HG03457 (cell line): ENCODE measurements at regions not wholly inside any gene's neighbourhood (a gene's known extent, or its start where the extent isn't known, plus 50 kb on each side); places are given as distances from the start of the nearest gene placed in this dataset.
"Not testable (repeated sequence)": the region's sequence is repeated elsewhere in the genome, so short reads cannot be mapped to it uniquely, and the experiment has no call there.

Source experiments
- ATAC-seq: cut with Tn5 transposase; IDR thresholded peaks from one replicate; pipeline ENCODE4 v1.9.1; 2021; ENCODE audit warnings: moderate number of reproducible peaks; ENCODE audit not compliant: unreplicated experiment

DNA sequence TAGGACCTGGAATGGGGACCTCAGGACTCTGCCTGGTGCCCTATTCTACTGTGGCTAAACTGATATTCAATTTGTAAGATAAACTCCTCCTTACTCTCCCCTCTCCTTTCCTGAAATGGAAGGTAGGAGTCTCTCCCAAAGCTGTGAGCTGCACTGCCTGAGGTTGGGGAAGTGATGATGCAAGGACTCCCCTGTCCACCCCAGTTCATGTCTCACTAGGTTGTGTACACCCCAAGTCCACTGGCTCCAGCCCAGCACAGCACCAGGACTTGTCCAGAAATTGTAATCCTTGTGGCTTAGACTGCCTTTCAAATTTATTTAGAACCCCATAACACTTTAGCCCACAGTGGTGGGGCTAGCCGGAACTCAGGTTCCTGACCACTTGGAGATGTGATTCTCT is 247.2 kb upstream of the CTBP2 start:
- no peak for ATAC-seq

DNA sequence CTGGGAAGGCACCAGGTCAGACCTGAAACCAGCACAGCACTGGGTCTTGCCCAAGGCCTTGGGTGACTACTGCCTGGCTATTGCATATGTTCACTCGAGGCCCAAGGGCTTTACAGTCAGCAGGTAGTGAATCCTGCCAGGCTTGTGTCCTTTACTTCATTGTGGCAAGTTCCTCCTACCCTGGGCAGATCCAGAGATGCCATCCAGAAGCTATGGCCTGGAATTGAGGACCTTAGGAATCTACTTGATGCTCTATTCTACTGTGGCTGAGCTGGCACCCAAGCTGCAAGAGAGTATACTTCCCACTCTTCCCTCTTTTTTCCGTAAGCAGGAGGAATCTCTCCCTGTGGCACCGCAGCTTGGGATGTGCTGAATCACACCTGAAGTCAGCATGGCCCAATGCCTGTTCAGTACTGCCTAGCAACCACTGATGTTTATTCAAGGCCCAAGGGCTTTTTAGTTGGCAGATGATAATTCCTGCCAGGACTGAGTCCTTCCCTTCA is 246.7 kb upstream of the CTBP2 start:
- no peak for ATAC-seq

DNA sequence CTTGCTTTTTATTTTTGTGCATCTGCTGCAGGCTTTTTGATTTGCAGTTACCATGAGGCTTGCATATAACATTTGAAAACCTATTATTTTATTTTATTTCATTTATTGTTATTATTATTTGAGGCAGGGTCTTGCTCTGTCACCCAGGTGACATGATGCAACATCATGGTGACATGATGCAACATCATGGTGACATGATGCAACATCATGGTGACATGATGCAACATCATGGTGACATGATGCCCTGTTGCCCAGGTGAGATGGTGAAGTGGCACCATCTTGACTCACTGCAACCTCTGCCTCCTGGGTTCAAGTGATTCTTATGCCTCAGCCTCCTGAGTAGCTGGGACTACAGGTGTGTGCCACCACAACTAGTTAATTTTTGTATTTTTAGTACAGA is 244.5 kb upstream of the CTBP2 start:
- not testable (repeated sequence) for ATAC-seq

DNA sequence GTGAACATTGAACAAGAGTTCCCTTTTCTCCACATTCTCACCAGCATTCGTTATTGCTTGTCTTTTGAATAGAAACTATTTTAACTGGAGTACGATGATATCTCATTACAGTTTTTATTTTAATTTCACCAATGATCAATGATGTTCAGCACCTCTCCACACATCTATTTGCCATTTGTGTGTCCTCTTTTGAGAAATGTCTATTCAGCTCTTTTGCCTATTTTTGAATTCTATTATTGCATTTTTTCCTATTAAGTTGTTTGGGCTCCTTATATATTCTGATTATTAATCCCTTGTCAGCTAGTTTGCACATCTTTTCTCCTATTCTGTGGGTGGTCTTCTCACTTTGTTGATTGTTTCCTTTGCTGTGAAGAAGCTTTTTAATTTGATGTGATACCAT is 241.1 kb upstream of the CTBP2 start:
- ATAC-seq: no peak

DNA sequence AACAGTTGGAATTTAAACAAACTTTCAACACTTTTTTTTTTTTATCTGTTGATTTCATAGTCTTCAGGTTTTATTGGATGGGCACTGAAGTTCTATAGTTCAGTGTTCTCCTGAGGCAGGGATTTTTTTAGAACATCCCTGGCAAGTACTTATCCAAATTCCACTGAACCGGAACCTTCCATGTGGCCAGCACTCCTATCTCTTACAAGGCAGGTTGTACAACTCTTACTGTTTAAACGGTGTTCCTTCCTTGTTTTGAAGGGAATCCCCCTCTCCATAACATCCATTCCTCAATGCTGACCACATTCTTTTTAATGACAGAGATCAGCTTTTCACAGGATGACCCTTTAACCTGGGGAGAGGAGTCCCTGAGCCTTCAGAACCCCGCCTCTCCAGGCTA is 238.9 kb upstream of the CTBP2 start:
- no peak for ATAC-seq

DNA sequence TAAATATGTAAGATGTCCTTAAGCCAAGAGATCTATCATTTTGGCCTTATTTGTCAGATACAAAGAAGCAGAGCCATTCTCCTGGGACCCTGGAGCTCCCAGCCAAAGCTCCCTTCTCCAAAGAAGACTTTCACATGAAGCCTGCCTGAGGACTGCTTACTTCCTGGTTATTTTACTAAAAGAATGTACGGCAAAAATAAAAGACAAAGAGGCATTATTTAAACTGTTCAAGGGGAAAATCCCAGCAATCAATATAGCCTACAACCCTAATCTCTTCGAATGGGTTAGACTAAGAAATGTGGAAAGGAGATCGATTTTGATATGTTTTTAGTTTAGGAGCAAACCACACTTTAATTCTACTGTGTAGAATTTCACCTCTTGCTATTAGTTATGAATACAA is 237.9 kb upstream of the CTBP2 start:
- no peak for ATAC-seq

DNA sequence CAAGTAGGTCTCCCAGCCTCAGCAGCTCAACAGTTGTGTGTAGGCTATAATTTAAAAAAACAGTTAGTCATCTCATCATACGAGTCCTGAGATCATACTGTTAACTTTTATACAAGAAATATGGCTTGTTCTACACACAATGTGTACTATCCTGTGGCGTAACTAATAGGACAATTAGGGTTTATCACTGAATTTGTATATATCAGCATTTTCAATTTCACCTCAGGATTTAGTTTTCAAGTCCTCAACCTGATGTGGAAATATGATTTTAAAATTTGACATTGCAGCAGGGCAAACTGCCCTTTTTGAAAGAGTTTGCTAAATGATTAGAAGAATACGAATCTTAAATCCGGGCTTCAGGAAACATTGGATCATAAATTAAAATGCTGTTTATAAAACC is 237.2 kb upstream of the CTBP2 start:
- ATAC-seq: no peak

DNA sequence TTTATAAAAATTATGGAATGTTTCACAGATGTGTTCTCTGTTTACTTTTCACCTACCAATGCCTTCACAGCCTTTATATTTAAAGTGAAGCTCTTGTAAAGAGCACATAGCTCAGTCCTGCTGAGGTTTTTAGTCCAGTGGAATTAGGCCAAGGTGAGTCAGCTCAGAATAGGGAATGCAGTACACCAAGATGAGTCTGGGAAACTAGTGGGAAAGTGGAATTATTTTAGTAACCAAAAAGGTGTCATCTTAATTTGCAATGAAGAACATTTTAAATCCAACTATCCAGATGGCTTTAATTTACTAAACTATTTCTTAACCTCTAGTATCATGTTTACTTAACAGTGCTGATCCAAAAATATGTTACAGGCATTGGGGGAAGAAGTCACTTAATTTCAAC is 236.3 kb upstream of the CTBP2 start:
- no peak for ATAC-seq

DNA sequence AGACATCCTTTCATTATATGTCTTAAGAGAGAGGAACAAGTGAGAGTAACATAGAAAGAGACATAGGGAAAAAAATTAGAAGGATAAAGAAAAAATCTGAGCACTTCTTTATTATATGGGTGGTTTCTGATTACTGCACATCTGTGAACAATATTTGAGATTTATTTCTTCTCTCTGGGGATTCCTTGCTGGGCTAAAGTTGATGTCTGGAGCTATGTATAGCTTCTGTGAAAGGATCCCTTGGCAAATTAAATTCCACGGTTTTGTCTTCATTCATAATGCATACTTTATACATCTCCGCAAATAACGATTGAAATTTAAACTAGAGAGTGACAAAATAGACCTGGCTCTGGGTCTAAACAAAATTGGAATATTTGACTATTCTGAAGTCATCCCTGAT is 232.2 kb upstream of the CTBP2 start:
- no peak for ATAC-seq

DNA sequence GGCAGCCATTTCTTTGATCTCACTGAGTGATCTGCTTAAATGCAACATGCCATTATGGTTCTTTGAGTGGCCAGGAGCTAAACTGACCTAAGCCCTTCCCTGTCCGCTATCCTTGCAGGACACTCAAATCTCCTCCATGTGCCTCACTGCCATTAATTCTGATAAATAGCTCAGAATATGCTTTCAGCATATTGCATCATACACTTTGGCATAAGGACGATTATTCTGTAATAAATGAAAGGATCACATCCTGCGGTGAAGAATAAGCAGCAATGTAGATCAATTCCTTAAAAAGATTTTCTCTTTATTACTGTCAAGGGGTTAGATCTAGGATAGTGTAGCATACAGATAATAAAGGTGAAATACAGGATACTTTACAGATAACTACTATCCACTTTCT is 231.8 kb upstream of the CTBP2 start:
- ATAC-seq: no peak

DNA sequence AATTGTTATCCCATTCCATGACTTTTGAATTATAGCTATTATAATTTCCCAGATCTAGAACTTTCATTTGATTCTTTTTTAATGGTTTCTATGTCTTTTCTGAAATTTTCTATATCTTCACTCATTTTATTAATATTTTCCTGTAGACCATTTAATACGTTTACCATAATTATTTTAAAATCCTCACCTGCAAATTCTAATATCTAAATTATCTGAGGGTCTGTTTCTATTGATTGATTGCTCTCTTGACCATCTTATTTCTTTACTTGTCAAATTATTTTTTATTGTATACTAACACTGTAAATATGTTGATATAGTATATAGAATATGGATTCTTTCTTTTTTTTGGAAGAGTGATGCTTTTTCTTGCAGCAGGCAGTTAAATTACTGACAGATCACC is 229.3 kb upstream of the CTBP2 start:
- ATAC-seq: no peak

DNA sequence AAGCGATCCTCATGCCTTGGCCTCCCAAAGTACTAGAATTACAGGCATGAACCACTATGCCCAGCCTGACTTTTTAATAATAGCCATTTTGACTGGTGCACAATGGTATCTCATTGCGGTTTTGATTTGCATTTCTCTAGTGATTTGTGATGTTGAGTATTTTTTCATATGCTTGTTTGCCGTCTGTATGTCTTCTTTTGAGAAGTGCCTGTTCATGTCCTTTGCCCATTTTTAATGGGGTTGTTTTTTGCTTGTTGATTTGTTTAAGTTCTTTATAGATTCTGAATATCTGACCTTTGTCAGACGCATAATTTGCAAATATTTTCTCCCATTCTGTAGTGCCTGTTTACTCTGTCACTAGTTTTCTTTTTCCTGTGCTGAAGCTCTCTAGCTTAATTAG is 219.2 kb upstream of the CTBP2 start:
- no peak for ATAC-seq

DNA sequence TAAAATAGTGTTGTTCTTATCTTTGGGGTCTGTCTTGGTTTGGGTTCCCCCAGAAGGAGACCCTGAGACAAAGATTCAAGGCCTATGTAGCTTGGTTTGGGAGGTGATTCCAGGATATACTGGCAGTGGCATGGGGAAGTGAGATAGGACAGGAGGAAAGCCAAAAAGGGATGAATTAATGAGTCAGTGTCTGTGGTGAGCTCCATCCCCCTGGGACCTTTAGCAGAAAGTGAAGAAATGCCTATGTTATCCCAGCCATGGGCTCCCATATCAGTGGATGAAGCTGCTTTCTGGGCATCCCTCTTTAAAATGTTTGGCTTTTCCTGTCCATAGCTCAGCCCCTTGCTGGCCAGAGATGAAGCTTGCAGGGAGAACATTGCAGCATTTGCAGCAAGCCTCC is 217.0 kb upstream of the CTBP2 start:
- ATAC-seq: no peak

DNA sequence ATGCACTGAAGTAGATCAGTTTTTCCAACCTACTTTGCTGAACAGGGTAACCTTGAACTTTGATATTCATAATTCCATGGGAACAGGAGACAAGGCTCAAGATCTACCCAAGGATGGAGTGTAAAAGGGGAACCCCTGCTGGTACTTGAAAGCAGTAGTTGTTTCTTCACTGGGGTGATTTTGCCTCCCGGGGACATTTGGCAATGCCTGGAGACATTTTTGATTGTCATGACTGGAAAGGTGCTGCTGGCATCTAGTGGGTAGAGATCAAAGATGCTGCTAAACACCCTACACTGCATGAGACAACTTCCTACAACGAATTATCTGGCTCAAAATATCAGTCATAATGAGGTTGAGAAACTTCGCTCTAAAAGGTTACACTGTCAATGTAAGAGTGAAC is 214.8 kb upstream of the CTBP2 start:
- no peak for ATAC-seq

DNA sequence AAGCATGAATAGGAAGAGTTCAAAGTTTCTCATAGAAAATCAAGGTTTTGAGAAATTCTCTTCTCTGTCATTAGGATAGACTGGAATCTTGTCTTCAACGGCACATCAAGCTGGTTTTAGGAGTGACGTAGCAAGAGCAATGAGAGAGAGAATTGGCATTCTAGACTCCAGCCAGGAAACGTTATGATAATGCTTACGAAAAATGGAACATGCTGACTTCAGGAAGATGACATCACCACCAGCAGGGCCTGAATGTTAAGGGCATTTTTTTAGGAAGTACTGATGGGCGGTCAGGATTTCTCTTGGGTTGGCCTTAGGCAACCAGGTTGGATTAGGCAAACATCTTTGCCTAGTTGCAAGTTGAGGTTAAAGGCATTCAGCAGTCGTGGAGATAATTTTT is 213.2 kb upstream of the CTBP2 start:
- ATAC-seq: no peak

DNA sequence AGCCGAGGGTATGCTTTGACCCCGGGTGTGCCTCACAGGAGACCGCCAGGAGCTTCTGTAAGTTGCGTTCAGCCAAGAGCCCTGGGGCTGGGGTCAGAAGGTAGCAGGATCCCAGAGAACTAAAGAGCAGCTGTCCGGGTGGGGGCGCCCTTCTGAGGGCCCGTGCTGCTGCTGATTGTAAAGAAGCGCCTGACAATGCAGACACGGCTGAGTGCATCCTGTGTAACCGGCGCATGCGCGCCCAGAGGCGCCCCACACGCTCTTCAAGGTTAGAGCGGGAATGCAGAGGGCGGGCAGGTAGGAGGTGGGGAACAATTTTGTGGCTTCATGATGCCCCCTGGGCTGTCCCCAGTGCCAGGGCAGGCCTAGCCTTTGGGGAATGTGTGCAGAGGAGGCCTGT is 210.2 kb upstream of the CTBP2 start:
- no peak for ATAC-seq

DNA sequence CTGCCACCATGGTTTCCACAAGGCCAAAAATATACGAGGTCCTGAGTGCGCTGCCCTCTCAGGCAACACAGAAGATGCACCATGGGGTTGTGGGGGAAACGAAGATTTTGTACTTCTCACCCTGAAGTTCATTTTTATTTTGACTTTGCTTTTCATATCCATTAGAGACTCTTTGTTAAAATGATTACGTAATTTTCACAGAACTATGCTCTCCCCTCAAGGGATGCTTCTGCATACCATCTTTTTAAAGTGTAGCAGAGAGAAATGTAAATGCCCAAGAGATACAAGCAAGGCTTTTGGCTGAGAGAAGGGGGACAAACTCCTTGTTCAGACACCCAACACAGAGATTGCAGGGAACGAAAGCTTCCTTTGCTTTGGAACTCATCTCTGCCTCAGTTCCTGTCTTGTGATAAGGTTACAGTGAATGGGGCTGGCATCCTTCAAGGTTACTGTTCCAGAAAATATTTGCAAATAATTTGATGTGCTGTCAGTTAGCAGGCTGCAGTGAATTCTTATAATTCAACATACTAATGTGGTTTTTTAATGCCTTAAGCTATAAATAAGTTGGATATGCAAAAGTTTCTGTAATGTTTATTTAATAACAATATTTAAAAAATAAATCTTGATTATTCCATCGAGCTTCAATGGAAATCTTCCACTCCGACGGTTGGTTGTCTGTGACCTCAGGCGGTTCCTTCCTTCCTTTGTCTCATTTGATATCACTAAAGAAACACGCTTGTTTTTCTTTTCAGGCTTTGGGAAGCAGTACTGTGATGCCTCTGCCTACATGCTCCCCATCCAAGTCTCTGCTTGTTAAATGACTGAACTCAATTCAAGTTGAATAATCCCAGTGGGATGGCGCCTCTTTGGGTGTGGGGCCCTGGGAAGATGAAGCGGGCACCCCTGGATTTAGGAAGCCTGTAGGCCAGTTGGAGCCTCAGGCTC is 209.3 kb upstream of the CTBP2 start:
- ATAC-seq: no peak

DNA sequence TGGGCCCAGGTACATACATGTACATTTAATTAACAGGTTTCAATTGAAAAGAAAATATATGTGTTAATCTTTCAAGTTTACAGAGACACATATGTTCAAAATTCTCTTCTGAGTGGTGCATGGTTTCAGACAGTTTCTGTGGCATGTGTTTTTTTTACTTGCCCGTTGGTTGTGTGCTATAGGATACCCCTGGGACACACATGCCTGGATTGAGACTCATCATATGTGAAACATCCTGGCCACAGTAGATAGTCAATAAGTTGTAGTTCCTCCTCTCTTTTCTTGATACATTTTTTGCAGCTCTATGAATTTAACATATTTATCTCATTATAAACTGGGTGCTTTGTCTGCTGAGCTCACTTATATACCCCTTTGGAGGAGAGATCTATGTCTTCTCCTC is 207.8 kb upstream of the CTBP2 start:
- ATAC-seq: no peak

DNA sequence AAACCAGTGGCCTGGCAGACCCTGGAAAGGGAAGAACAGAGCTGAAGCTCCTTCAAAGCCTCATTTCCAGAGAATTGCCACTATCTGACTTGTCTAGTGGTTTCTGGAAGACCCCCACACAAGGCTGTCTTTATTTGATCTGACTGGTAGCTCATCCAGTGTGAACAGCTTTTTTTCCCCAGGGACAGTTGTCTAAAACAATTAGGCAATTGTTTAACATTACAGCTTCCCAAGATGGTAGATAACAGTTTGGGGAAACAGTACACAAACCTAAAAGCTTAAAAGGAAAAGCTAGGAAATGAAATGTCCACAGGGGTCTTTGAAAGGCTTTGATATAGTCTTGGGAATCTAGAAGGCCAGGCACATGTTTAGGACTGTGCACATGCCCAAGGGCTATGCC is 203.4 kb upstream of the CTBP2 start:
- ATAC-seq: no peak

DNA sequence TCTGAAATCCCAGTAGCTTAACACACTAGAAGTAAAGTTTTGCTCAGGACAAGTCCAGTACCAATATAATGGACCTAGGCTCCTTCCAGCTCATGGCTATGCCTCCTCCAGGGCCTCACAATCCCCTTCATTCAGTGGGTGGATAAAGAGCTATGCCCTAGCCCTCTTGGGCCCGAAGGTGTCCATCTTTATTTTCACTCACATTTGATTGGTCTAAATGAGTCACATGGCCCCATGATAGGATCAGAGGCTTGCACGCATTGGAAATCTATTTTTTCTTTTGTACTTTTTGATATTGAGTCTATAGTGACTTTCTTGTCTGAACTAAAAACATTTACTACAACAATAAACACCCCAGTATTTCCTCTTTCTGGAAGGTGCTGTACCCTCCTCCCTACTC is 202.6 kb upstream of the CTBP2 start:
- ATAC-seq: no peak

DNA sequence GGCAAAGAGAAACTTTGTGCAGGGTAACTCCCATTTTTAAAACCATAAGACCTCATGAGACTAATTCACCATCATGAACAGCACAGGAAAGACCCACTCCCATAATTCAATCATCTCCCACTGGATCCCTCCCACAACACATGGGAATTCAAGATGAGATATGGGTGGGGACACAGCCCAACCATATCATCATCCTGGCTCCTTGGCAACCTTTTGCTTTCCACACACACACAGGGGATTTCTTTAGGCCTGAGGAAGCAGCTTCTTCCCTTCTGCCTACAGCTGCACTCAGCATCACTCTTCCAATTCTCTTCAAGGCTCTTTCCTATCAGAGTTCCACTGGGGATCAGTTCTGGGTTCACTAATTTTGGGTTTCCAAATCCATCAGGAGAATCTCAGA is 199.0 kb upstream of the CTBP2 start:
- ATAC-seq: no peak

DNA sequence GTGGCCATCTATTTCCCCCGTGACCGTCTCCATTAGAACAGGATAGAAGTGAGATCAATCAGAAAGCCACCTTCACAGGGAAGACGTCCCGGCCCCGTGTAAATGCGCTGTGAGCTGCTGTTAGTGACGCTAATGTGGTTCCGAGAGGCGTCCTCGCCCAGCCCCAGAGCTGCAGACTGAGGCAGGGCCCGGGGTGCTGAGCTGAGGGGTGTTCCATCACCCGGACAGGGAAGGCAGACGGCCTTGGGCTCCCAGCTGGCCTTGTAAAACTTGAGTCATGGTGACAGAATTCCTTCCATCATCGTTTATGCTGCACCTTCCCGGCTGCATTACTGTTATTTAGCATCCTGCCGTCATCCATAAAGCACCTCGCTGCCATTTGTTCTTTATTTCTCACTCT is 195.3 kb upstream of the CTBP2 start:
- ATAC-seq: no peak

DNA sequence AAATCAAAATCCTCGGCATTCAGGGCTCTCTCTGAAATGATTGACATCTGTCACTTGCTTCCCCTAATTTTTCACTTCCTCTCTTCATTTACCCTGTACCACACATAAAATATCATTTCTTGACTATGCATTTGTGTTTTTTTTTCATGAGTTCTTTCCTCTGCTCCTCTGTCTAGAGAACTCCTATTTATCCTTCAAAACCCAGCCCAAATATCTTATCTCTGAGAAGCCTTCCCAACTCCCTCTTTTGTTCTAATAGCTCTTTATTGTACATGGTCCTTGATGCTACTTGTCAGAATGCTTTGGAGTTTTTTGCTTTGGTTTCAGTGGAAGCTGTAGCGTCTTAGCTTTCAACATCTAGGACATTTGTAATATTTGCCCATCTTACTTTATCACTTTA is 190.2 kb upstream of the CTBP2 start:
- ATAC-seq: no peak
